ENCODE measurements at regions not wholly inside any gene's neighbourhood (a gene's known extent, or its start where the extent isn't known, plus 50 kb on each side); places are given as distances from the start of the nearest gene placed in this dataset.

DNA sequence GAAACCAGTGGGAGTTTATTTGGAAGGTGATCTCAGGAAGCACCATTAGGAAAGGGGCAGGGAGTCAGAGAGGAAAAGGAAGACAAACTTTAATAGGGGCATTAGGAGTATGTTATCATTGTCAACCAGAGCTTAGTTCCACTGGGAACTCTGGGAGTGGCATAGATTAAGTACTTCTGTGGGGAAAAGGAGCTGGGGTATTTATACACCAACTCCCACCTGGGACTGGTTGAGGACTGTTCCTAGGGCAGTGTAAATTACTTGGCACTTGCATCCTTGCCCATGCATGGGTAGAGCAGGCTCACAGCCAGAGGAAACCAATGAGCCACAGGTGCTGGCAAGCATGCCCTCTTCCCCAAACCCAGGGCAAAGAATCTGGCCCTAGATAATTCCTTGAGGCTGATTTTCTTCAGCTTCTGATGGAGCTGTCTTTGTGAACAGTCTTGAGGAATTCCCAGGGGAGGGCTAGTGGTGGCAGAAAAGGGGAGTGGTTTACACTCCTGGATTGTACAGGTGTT is 541.2 kb downstream of the MIAT start:
- H3K18ac ChIP-seq (ENCODE audit: insufficient read length, low read depth, low read length) = no peak overlapping the region
- no peak overlapping the region for H3K4me3 Mint-ChIP-seq
- no peaks in the 10 kb centered on the region for H3K9me3 ChIP-seq (ENCODE audit: control insufficient read depth, low read depth, low read length)
- no peaks in the 10 kb centered on the region for H3K27me3 ChIP-seq (ENCODE audit: insufficient read depth, low read length)
- H2BK15ac ChIP-seq (ENCODE audit: low read depth, low read length) = no peak overlapping the region
- no peak overlapping the region for H3K4ac ChIP-seq (ENCODE audit: low read depth, low read length)
- no peak overlapping the region for H2BK120ac ChIP-seq (ENCODE audit: low read depth, low read length, poor library complexity, severe bottlenecking)
- H3K4me1 ChIP-seq (ENCODE audit: insufficient read depth, low read length) = no peaks in the 10 kb centered on the region; the same call in 1 of the 2 replicates
- TF ChIP-seq, protein P1, sequence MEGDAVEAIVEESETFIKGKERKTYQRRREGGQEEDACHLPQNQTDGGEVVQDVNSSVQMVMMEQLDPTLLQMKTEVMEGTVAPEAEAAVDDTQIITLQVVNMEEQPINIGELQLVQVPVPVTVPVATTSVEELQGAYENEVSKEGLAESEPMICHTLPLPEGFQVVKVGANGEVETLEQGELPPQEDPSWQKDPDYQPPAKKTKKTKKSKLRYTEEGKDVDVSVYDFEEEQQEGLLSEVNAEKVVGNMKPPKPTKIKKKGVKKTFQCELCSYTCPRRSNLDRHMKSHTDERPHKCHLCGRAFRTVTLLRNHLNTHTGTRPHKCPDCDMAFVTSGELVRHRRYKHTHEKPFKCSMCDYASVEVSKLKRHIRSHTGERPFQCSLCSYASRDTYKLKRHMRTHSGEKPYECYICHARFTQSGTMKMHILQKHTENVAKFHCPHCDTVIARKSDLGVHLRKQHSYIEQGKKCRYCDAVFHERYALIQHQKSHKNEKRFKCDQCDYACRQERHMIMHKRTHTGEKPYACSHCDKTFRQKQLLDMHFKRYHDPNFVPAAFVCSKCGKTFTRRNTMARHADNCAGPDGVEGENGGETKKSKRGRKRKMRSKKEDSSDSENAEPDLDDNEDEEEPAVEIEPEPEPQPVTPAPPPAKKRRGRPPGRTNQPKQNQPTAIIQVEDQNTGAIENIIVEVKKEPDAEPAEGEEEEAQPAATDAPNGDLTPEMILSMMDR (conservative IDR thresholded peaks at IDR 0.05) = no peak
- H3K27me3 Mint-ChIP-seq (ENCODE audit: low read depth) = peaks cover 24% of the 10 kb centered on the region
- H3K36me3 Mint-ChIP-seq (ENCODE audit: insufficient read depth in 1 of 3, low read depth in 3 of 3) = peaks cover 0 to 3% (median 0%) of the 10 kb centered on the region in 3 experiments; a peak in 3 of 7 replicates
- no peak overlapping the region for H3T11ph ChIP-seq (ENCODE audit: low read length)
- no peak overlapping the region for H2BK20ac ChIP-seq (ENCODE audit: low read depth, low read length, poor library complexity, severe bottlenecking)
- no peak overlapping the region for H2BK5ac ChIP-seq (ENCODE audit: insufficient read length, low read length)
- H3K23me2 ChIP-seq (ENCODE audit: insufficient read length, low read depth, low read length, poor library complexity, severe bottlenecking) = no peaks in the 10 kb centered on the region
- H3K79me2 ChIP-seq (ENCODE audit: insufficient read depth, low read length) = no peaks in the 10 kb centered on the region
- H3K79me1 ChIP-seq (ENCODE audit: insufficient read depth, low read depth, low read length, poor library complexity, severe bottlenecking) = no peaks in the 10 kb centered on the region
- H2BK12ac ChIP-seq (ENCODE audit: insufficient read length, low read depth, low read length) = no peak overlapping the region
- no peak overlapping the region for H3K4me2 ChIP-seq (ENCODE audit: insufficient read depth, insufficient read length, low read length)
- no peak overlapping the region for H3K56ac ChIP-seq (ENCODE audit: insufficient read length, low read depth, low read length)
- no peaks in the 10 kb centered on the region for H3K9me3 Mint-ChIP-seq
- DNase-seq = no peak
- no peak overlapping the region for H3K9ac ChIP-seq (ENCODE audit: extremely low read depth, insufficient read length, low read length)
- no peak overlapping the region for H3K27ac ChIP-seq (ENCODE audit: insufficient read length, low read depth, low read length)
- no peaks in the 10 kb centered on the region for H4K20me1 ChIP-seq (ENCODE audit: control insufficient read depth, insufficient read depth, insufficient read length)
- no peak overlapping the region for H3K23ac ChIP-seq (ENCODE audit: insufficient read length, low read depth, low read length)
- H2AK5ac ChIP-seq (ENCODE audit: insufficient read length, low read length) = no peak overlapping the region
- H3K14ac ChIP-seq (ENCODE audit: insufficient read depth, low read length) = no peak overlapping the region
- no peak overlapping the region for H4K8ac ChIP-seq (replicated peaks; ENCODE audit: insufficient read length, low read depth, low read length)
- no peak overlapping the region for H4K5ac ChIP-seq (ENCODE audit: insufficient read length, low read depth, low read length)
- H3K4me1 Mint-ChIP-seq = peaks cover 22 to 25% of the 10 kb centered on the region in 2 experiments
- no peak overlapping the region for H3K27ac Mint-ChIP-seq
- no peak overlapping the region for H2AFZ ChIP-seq (ENCODE audit: low read length)
- no peak overlapping the region for H4K91ac ChIP-seq (ENCODE audit: insufficient read length, low read depth, low read length)
